GM12891 (cell line): ENCODE measurements at regions not wholly inside any gene's neighbourhood (a gene's known extent, or its start where the extent isn't known, plus 50 kb on each side); places are given as distances from the start of the nearest gene placed in this dataset.

Experiments used
- PAX5 ChIP-seq: IDR thresholded peaks from 2 replicates; pipeline ENCODE4 v1.6.1; 2011; ENCODE audit warnings: low read length, moderate library complexity, mild to moderate bottlenecking; ENCODE audit not compliant: insufficient read depth, severe bottlenecking
- POLR2A ChIP-seq: IDR thresholded peaks from 2 replicates; pipeline ENCODE4 v1.6.1; 2011; ENCODE audit warnings: low read depth, low read length, control low read depth
- POLR2AphosphoS5 ChIP-seq: IDR thresholded peaks from 2 replicates; pipeline ENCODE4 v1.6.1; 2011; ENCODE audit warnings: low read depth, low read length, control low read depth
- POU2F2 ChIP-seq: IDR thresholded peaks from 2 replicates; pipeline ENCODE4 v1.6.1; 2011; ENCODE audit warnings: low read depth, mild to moderate bottlenecking, control low read depth, low read length, moderate library complexity
- TAF1 ChIP-seq: IDR thresholded peaks from 2 replicates; pipeline ENCODE4 v1.6.1; 2011; ENCODE audit warnings: low read depth, low read length, control low read depth

- no peak for TF ChIP-seq POU2F2
- no peak for TF ChIP-seq POLR2A
- no peak for TF ChIP-seq TAF1
- TF ChIP-seq PAX5, result no peak
- TF ChIP-seq POLR2AphosphoS5, result no peak
Measured at GRCh38 chr13:112193463-112194166, 126.7 kb downstream of the SOX1 start.
